Ascending aorta (tissue), 2 donors: ENCODE measurements at regions not wholly inside any gene's neighbourhood (a gene's known extent, or its start where the extent isn't known, plus 50 kb on each side); places are given as distances from the start of the nearest gene placed in this dataset.

Experiments
- DNase-seq, 2 donors: peaks; one replicate each; pipeline ENCODE4 v3.0.0-alpha.2; 2019; ENCODE audit warnings: low spot score in 2 of 2
- H3K27ac ChIP-seq, 2 donors: fragments of 200-600 bp; sonication (generic); one replicate each; pipeline ENCODE4 v1.5.1; 2016 to 2017; ENCODE audit warnings: mild to moderate bottlenecking in 1 of 2
- H3K27me3 ChIP-seq: fragments of 200-600 bp; sonication (generic); one replicate; pipeline ENCODE4 v1.5.1; 2017
- H3K36me3 ChIP-seq, 2 donors: fragments of 200-600 bp; sonication (generic); one replicate each; pipeline ENCODE4 v1.5.1; 2016
- H3K4me1 ChIP-seq, 2 donors: fragments of 200-600 bp; sonication (generic); one replicate each; pipeline ENCODE4 v1.5.1; 2016 to 2017; ENCODE audit warnings: mild to moderate bottlenecking in 1 of 2
- H3K4me3 ChIP-seq, 2 donors: fragments of 200-600 bp; sonication (generic); one replicate each; pipeline ENCODE4 v1.5.1; 2016 to 2017; ENCODE audit warnings: mild to moderate bottlenecking in 1 of 2
- H3K9me3 ChIP-seq, 2 donors: fragments of 200-600 bp; sonication (generic); one replicate each; pipeline ENCODE4 v1.5.1; 2016
- CTCF ChIP-seq, 3 experiments: fragments of 200-600 bp in 2 of 3; fragments of 450-650 bp in 1 of 3; sonication (generic) in 2 of 3; IDR thresholded peaks; one replicate each; pipeline ENCODE4 v1.5.1; 2016 to 2019; ENCODE audit warnings: antibody characterized with exemption in 3 of 3, mild to moderate bottlenecking in 1 of 3, moderate library complexity in 1 of 3
- intact Hi-C: fragments of 100-400 bp; cut with DNase I; formaldehyde crosslinking; loops from one replicate; pipeline ENCODE4 v1.15.1; 2023

GRCh38 chrX:26032111-26032912 lies 105.8 kb upstream of the MAGEB18 start:
- intact Hi-C loops = no loop called here
- no peak overlapping the region for H3K4me3 ChIP-seq
- no peaks in the 10 kb centered on the region for H3K36me3 ChIP-seq
- no peaks in the 10 kb centered on the region for H3K4me1 ChIP-seq
- H3K27me3 ChIP-seq = no peaks in the 10 kb centered on the region
- no peak for TF ChIP-seq CTCF (IDR thresholded peaks at IDR 0.05)
- H3K27ac ChIP-seq = no peak overlapping the region
- no peaks in the 10 kb centered on the region for H3K9me3 ChIP-seq
- DNase-seq = no peak

- no peak for DNase-seq
- Histone ChIP-seq H3K9me3 (no peaks in the 10 kb centered on the region), H3K4me3 (no peak overlapping the region), H3K4me1 (no peaks in the 10 kb centered on the region), H3K27me3 (no peaks in the 10 kb centered on the region), H3K27ac (no peak overlapping the region), H3K36me3 (no peaks in the 10 kb centered on the region)
- no peak for TF ChIP-seq CTCF (IDR thresholded peaks at IDR 0.05)
- intact Hi-C loops = no loop called here
Measured at GRCh38 chrX:26037367-26037766, 100.8 kb upstream of the MAGEB18 start.

GRCh38 chrX:26050099-26050498 lies 88.0 kb upstream of the MAGEB18 start:
- Histone ChIP-seq H3K36me3 (no peaks in the 10 kb centered on the region), H3K9me3 (no peaks in the 10 kb centered on the region), H3K27me3 (no peaks in the 10 kb centered on the region), H3K4me1 (no peaks in the 10 kb centered on the region), H3K27ac (no peak overlapping the region), H3K4me3 (no peak overlapping the region)
- no peak for TF ChIP-seq CTCF (IDR thresholded peaks at IDR 0.05)
- intact Hi-C loops = no loop called here
- no peak for DNase-seq

GRCh38 chrX:26070882-26071281 lies 67.3 kb upstream of the MAGEB18 start:
- Histone ChIP-seq H3K27ac (no peak overlapping the region), H3K27me3 (no peaks in the 10 kb centered on the region), H3K36me3 (no peaks in the 10 kb centered on the region), H3K4me1 (no peaks in the 10 kb centered on the region), H3K9me3 (no peaks in the 10 kb centered on the region), H3K4me3 (no peak overlapping the region)
- intact Hi-C loops = no loop called here
- TF ChIP-seq CTCF (IDR thresholded peaks at IDR 0.05) = no peak
- no peak for DNase-seq

GRCh38 chrX:26071618-26072017 lies 66.5 kb upstream of the MAGEB18 start:
- Histone ChIP-seq H3K27me3 (no peaks in the 10 kb centered on the region), H3K36me3 (no peaks in the 10 kb centered on the region), H3K4me1 (no peaks in the 10 kb centered on the region), H3K9me3 (no peaks in the 10 kb centered on the region), H3K27ac (no peak overlapping the region), H3K4me3 (no peak overlapping the region)
- TF ChIP-seq CTCF (IDR thresholded peaks at IDR 0.05) = no peak
- DNase-seq = no peak
- intact Hi-C loops = no loop called here
